ENCODE measurements at regions not wholly inside any gene's neighbourhood (a gene's known extent, or its start where the extent isn't known, plus 50 kb on each side); places are given as distances from the start of the nearest gene placed in this dataset.
"Not testable (repeated sequence)": the region's sequence is repeated elsewhere in the genome, so short reads cannot be mapped to it uniquely, and the experiment has no call there.

DNA sequence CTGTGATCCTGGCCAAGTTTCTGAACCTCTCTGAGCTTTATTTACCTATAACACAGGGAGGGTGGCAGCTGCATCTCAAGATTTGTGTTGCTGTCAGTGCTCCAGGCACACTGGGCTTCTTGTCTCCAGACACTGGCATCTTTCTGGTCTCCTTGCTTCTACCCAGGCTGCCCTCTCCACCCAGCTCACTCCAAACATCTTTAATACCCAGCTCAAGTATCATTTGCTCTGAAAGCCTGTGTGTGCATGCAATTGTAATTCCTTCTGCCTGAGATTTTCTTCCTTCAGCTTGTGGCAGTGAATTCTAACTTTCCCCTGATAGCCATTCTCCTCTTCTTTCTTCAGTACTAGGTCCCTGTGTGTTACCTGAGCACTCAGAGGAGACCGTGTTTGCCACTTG lies 50.7 kb upstream of the USP7 start:
- no peak for DNase-seq (ENCODE audit: low read depth)

DNA sequence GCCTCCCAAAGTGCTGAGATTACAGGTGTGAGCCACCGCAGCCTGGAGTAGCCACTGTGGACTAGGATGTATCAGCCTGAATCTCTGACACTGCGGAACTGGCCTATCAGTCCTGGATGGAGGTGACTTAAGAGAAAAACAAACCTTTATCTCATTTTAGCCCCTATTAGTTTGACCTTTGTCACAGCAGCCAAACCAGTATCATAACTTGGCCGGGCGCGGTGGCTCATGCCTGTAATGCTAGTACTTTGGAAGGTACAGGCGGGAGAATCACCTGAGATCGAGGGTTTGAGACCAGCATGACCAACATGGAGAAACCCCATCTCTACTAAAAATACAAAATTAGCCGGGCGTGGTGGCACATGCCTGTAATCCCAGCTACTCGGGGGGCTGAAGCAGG lies 51.8 kb upstream of the USP7 start:
- no peak for DNase-seq (ENCODE audit: low read depth)

DNA sequence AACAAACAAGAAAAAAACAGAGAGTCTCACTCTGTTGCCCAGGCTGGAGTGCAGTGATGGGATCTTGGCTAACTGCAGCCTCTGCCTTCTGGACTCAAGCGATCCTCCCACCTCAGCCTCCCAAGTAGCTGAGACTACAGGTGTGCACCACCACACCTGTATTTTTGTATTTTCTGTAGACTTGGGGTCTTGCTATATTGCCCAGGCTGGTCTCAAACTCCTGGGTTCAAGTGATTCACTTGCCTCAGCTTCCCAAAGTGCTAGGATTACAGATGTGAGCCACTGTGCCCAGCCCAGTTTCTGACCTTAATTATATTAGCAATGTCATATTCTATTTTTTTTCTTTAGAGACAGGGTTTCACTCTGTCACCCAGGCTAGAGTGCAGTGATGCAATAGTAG lies 52.3 kb upstream of the USP7 start:
- not testable (repeated sequence) for DNase-seq (ENCODE audit: low read depth)

DNA sequence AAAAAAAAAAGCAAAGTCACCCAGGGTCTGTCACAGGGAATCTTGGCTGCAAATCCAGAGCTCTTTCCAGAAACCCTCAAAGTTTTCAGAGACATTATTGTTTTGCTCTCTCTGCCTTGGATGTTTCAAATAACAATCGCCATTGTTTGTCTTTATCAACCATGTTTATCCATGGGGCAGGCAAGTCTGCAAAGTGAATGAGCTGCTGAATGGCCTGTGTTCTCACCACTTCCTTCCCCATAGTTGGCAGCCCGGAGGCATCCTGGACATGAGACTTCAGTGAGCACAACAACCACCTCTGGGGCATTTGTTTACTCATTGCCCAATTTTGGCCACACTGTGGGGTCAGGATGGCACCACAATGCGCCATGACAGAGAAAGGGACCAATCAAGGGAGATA lies 53.1 kb upstream of the USP7 start:
- no peak for DNase-seq (ENCODE audit: low read depth)

DNA sequence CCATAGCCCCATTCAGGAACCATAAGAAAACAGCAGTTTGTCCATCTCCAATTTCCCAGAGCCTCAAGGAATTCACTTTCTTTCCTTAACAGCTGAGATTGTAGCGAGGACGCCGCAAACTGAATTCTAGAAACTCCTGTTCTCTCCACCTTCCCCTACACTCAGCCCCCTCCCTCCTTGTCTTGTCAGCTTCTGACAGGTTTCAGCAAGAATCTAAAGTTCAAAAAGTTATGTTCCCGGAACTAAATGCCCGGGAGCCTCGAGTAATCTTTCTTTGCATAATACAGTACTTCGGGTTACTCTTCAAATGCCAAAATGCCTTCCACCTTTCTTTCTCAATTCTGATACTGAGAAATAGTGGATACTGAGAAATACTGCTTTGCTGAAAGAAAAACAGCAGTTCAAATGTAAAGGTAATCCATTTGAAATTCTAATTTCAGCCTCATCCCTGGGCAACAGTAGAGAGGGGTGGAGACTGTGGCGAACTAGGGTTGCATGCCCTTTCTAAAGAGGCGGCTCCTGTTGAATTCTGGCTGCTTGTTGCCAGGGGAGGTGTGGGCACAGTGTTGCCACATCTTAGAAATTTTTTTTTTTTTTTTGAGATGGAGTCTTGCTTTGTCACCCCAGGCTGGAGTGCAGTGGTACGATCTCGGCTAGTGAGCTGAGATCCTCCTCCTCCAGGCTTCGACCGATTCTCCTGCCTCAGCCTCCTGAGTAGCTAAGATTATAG lies 63.5 kb upstream of the USP7 start:
- no peak for DNase-seq (ENCODE audit: low read depth)

DNA sequence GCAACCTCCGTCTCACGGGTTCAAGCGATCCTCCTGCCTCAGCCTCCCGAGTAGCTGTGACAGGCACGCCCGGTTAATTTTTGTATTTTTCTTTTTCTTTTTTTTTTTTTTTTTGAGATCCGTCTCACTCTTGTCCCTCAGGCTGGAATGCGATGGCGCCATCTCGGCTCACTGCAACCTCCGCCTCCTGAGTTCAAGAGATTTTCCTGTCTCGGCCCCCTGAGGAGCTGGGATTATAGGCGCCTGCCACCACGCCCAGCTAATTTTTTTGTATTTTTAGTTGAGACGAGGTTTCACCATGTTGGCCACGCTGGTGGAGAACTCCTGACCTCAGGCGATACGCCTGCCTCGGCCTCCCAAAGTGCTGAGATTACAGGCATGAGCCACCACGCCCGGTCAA lies 63.0 kb upstream of the HAPSTR1 start:
- DNase-seq (ENCODE audit: low read depth): not testable (repeated sequence)

DNA sequence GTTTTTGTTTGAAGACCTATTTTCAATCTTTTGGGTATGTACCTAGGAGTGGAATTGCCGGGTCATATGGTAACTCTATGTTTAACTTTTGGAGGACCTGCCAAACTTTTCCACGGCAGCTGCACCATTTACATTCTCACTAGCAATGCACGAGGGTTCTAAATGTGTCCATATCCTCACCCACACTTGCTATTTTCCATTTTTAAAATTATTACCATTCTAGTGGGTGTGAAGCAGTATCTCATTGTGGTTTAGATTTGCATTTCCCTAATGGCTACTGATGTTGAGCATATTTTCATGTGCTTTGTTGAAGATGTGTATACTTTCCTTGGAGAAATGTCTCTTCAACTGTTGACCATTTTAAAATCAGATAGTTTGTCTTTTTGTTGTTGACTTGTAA lies 60.3 kb upstream of the HAPSTR1 start:
- DNase-seq (ENCODE audit: low read depth): no peak

DNA sequence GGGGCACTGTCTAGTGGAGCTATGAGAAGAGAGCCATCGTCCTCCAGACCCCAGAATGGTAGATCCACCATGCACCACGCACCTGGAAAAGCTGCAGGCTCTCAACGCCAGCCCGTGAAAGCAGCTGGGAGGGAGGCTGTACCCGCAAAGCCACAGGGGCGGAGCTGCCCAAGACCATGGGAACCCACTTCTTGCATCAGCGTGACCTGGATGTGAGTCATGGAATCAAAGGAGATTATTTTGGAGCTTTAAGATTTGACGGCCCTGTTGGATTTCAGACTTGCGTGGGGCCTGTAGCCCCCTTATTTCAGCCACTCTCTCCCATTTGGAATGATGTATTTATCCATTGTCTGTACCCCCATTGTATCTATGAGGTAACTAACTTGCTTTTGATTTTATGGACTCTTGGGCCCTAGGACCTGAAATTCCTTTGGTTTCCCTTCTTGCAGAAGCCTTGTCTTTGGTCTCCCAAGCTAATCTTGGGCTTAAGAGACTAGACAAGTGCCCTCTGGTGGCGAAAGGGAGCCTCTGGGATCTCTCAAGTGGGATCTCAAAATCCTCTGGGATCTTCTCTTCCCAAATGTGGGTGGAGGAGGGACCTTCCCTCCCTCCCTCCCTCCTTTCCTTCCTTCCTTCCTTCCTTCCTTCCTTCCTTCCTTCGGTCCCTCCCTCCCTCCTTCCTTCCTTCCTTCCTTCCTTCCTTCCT lies 58.2 kb upstream of the HAPSTR1 start:
- peak; percentile 70 for DNase-seq (ENCODE audit: low read depth)

DNA sequence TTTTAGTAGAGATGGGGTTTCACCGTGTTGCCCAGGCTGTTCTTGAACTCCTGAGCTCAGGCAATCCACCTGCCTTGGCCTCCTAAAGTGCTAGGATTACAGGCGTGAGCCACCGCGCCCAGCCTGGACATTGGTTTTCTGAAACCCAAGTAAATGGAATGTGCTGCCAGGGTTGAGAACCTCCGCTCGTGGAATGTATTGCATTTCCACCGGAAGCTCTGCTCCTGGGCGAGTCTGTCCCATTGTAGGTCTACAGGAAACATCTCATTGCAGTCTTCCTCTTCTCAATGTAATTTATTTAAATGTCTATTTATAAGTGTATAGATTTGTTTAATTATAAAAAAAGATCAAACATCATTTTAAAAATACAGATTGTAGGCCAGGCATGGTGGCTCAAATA lies 57.4 kb upstream of the HAPSTR1 start:
- DNase-seq (ENCODE audit: low read depth): no peak

DNA sequence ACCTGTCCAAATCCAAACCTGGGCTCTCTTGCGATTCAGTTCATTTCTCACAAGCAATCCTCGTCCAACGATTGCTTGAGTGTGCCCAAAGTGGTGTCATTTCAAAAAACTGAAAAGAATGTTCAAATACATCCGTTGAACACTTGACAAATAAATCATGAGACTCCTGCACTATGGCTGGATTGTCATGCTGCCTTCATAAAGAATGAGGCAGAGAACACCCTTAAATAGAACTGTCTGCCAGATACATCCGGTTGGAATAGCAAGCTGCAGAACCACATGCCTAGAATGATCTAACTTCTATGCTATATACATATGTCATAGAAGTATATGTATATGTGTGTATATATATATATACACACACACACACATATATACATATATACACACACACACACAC lies 55.4 kb upstream of the HAPSTR1 start:
- DNase-seq (ENCODE audit: low read depth): no peak

DNA sequence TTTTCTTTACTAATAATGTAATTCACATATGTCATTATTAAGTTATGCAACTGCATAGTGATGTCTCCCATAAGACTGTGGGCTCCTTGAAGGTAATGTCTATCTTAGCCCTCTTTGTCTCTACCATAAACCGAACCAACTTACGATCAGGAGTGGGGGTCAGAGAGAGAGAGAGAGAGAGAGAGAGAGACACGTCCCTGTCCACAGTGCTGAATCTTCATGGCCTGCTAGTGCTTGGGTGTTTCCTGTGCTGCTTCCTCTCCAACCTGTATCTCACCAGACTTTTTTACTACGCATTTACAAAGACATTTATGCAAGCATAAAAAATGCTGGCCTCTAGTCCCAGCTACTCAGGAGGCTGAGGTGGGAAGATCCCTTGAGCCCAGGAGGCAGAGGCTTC lies 52.2 kb upstream of the HAPSTR1 start:
- peak; percentile 38 for DNase-seq (ENCODE audit: low read depth)

DNA sequence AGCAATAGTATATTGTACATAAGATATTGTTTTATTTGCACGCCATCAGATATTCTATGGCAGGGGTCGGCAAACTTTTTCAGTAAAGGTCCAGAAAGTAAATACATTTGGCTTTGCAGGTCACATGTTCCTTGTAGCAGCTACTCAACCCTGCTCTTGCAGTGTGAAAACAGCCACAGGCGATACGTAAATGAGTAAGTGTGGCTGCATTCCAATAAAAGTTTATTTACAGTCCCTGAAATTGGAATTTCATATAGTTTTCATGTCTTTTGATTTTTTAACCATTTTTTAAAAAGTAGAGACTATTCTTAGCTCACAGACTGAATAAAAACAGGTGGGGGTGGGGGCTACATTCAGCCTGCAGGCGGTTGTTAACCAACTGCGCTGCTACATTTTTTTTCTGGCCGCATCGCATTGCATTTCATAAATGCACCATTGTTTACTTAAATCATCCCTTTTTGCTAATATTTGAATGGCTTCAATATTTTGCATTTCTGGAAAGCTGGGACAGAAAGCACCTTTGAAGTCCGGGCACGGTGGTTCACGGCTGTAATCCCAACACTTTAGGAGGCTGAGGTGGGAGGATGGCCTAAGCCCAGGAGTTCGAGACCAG lies 50.5 kb upstream of the HAPSTR1 start:
- DNase-seq (ENCODE audit: low read depth): no peak
